HepG2 (cell line): ENCODE measurements at regions not wholly inside any gene's neighbourhood (a gene's known extent, or its start where the extent isn't known, plus 50 kb on each side); places are given as distances from the start of the nearest gene placed in this dataset.

ENCODE experiments used
- ATAC-seq: fragments of 200-7000 bp; cut with Tn5 transposase; 3 replicates; pipeline ENCODE4 v1.9.1; 2020; ENCODE audit warnings: mild to moderate bottlenecking, moderate library complexity
- BruUV-seq: library from RNA; stranded (reverse); fragments of 400-500 nt; replicated peaks from 2 replicates; lab custom pipeline; 2021; lab: Mats Ljungman, UMichigan
- CTCF ChIA-PET: fragments of 300-600 bp; formaldehyde crosslinking; extraction: SDS; loops from one replicate; lab custom pipeline; 2021; ENCODE audit warnings: low total read pairs, inconsistent platforms, low intra/inter-chr PET ratio; lab: Yijun Ruan, JAX
- POLR2A ChIA-PET: fragments of 350-600 bp; sonication (Branson Sonifier 250); formaldehyde crosslinking; loops from one replicate; lab custom pipeline; 2020; ENCODE audit warnings: antibody characterized with exemption, inconsistent platforms; lab: Yijun Ruan, JAX
- DNase-seq: peaks from one replicate; pipeline ENCODE4 v3.0.0-alpha.2; 2015; ENCODE audit warnings: low spot score
- FAIRE-seq: peaks from 3 replicates; lab custom pipeline; 2011; peaks lifted over from hg19 to GRCh38; lab: Jason Lieb, UNC
- H2AFZ ChIP-seq: one replicate; pipeline ENCODE4 v1.6.1; 2011; ENCODE audit warnings: low read length, inconsistent platforms
- H3K27ac ChIP-seq: fragments of 300-600 bp; 3 replicates; pipeline ENCODE4 v1.8.0; 2011; ENCODE audit warnings: mixed run types, mild to moderate bottlenecking, mixed read lengths, low read length, inconsistent platforms; ENCODE audit not compliant: insufficient read depth; ENCODE audit errors: extremely low read length
- H3K27me3 ChIP-seq, 2 experiments: fragments of 200-600 bp in 1 of 2; 2 replicates in 1 of 2; 3 replicates in 1 of 2; pipeline versions ENCODE4 v1.6.0 to v1.8.0; 2011; ENCODE audit warnings: low read length in 2 of 2, mild to moderate bottlenecking in 2 of 2, moderate library complexity in 2 of 2, inconsistent platforms in 1 of 2; ENCODE audit not compliant: insufficient read depth in 2 of 2, control insufficient read depth in 1 of 2
- H3K36me3 ChIP-seq, 2 experiments: fragments of 200-600 bp in 1 of 2; replicated peaks in 1 of 2; 2 replicates in 1 of 2; 3 replicates in 1 of 2; pipeline versions ENCODE4 v1.5.1 to v1.8.0; 2011; ENCODE audit warnings: low read length in 2 of 2, inconsistent platforms in 1 of 2; ENCODE audit not compliant: insufficient read depth in 2 of 2, control insufficient read depth in 1 of 2
- H3K4me1 ChIP-seq: 2 replicates; pipeline ENCODE4 v1.5.1; 2012; ENCODE audit warnings: low read length, inconsistent platforms; ENCODE audit not compliant: insufficient read depth
- H3K4me2 ChIP-seq: 2 replicates; pipeline ENCODE4 v1.6.0; 2011; ENCODE audit warnings: low read depth, low read length, inconsistent platforms
- H3K4me3 ChIP-seq, 3 experiments: fragments of 200-600 bp in 1 of 3; sonication (generic), shearing (Covaris generic) in 1 of 3; replicated peaks in 1 of 3; 2 replicates each; pipeline ENCODE4 v1.5.1; 2011 to 2016; ENCODE audit warnings: low read length in 3 of 3, inconsistent platforms in 2 of 3, low read depth in 2 of 3, mild to moderate bottlenecking in 2 of 3, control low read depth in 1 of 3, mixed read lengths in 1 of 3; ENCODE audit not compliant: insufficient read depth in 1 of 3
- H3K79me2 ChIP-seq: one replicate; pipeline ENCODE4 v1.6.1; 2011; ENCODE audit warnings: low read length, inconsistent platforms; ENCODE audit not compliant: insufficient read depth
- H3K9ac ChIP-seq: 2 replicates; pipeline ENCODE4 v1.6.0; 2011; ENCODE audit warnings: mild to moderate bottlenecking, low read depth, low read length, inconsistent platforms; ENCODE audit not compliant: insufficient read depth
- H3K9me3 ChIP-seq: 2 replicates; pipeline ENCODE4 v1.5.1; 2012; ENCODE audit warnings: mild to moderate bottlenecking, low read length
- H4K20me1 ChIP-seq: 2 replicates; pipeline ENCODE4 v1.6.0; 2011; ENCODE audit warnings: inconsistent platforms, mild to moderate bottlenecking, low read length, moderate library complexity; ENCODE audit not compliant: insufficient read depth
- BHLHE40 ChIP-seq: IDR thresholded peaks from 2 replicates; pipeline ENCODE4 v1.6.1; 2011; ENCODE audit warnings: low read length, improper control_type of control experiment
- CCAR2 ChIP-seq: fragments of 200-400 bp; formaldehyde crosslinking; optimal IDR thresholded peaks from 2 replicates; pipeline ENCODE3; 2018; ENCODE audit warnings: low read depth, mild to moderate bottlenecking, low read length, moderate library complexity
- FOXM1 ChIP-seq: sonication (generic); formaldehyde crosslinking; IDR thresholded peaks from 2 replicates; pipeline ENCODE4 v1.5.0; 2020; ENCODE audit warnings: missing genetic modification reagents
- KAT8 ChIP-seq: IDR thresholded peaks from 2 replicates; pipeline ENCODE4 v1.6.1; 2016; ENCODE audit warnings: missing genetic modification reagents, missing compliant biosample characterization
- MED13 ChIP-seq: sonication (generic); formaldehyde crosslinking; IDR thresholded peaks from 2 replicates; pipeline ENCODE4 v1.5.0; 2020; ENCODE audit warnings: missing genetic modification reagents
- NR1H2 ChIP-seq: sonication (generic); formaldehyde crosslinking; IDR thresholded peaks from 2 replicates; pipeline ENCODE4 v1.8.1; 2022; ENCODE audit warnings: low read depth, missing genetic modification reagents, borderline replicate concordance
- ONECUT2 ChIP-seq: sonication (generic); formaldehyde crosslinking; IDR thresholded peaks from 2 replicates; pipeline ENCODE4 v1.4.0; 2020; ENCODE audit warnings: missing genetic modification reagents
- RBFOX2 ChIP-seq: fragments of 200-400 bp; formaldehyde crosslinking; IDR thresholded peaks from 2 replicates; pipeline ENCODE4 v1.6.1; 2017; ENCODE audit warnings: low read depth, mild to moderate bottlenecking, low read length
- SSRP1 ChIP-seq: IDR thresholded peaks from 2 replicates; pipeline ENCODE4 v1.6.1; 2016; ENCODE audit warnings: control low read depth
- TMF1 ChIP-seq: sonication (generic); formaldehyde crosslinking; IDR thresholded peaks from 2 replicates; pipeline ENCODE4 v1.8.1; 2022; ENCODE audit warnings: low read depth, missing genetic modification reagents
- TOE1 ChIP-seq: sonication (generic); formaldehyde crosslinking; IDR thresholded peaks from 2 replicates; pipeline ENCODE4 v1.4.0; 2020; ENCODE audit warnings: mild to moderate bottlenecking, missing genetic modification reagents
- TOPORS ChIP-seq: sonication (generic); formaldehyde crosslinking; IDR thresholded peaks from 2 replicates; pipeline ENCODE4 v1.8.0; 2023; ENCODE audit warnings: mild to moderate bottlenecking, missing genetic modification reagents
- ZFP90 ChIP-seq: sonication (generic); formaldehyde crosslinking; IDR thresholded peaks from 2 replicates; pipeline ENCODE4 v1.8.0; 2022; ENCODE audit warnings: missing genetic modification reagents, mild to moderate bottlenecking, inconsistent platforms, borderline replicate concordance
- ZNF766 ChIP-seq: sonication (generic); formaldehyde crosslinking; IDR thresholded peaks from 2 replicates; pipeline ENCODE4 v1.5.0; 2020; ENCODE audit warnings: missing genetic modification reagents, borderline replicate concordance
- WGBS: methylation state at CpG from one replicate; pipeline ENCODE4 v1.1.6; 2017; ENCODE audit warnings: low lambda C conversion rate; 5-methylcytosine and 5-hydroxymethylcytosine counted together
- in situ Hi-C: cut with HindIII; loops from 2 replicates; pipeline ENCODE4 v1.10.0; 2017; ENCODE audit warnings: low pct_unique_long_range_greater_than_20kb; ENCODE audit not compliant: extremely low pct_ligation_motif_present
- intact Hi-C: fragments of 100-400 bp; cut with micrococcal nuclease; formaldehyde crosslinking; loops from one replicate; pipeline ENCODE4 v1.10.0; 2022; ENCODE audit not compliant: unreplicated experiment
- TF ChIP-seq, protein P1 (sequence below): sonication (generic); formaldehyde crosslinking; IDR thresholded peaks from 2 replicates; pipeline ENCODE4 v1.4.0; 2020; ENCODE audit warnings: missing genetic modification reagents, borderline replicate concordance
- TF ChIP-seq, protein P2 (sequence below): sonication (generic); formaldehyde crosslinking; IDR thresholded peaks from 2 replicates; pipeline ENCODE4 v1.8.1; 2023; ENCODE audit warnings: mild to moderate bottlenecking, missing genetic modification reagents
- TF ChIP-seq, protein P3 (sequence below): IDR thresholded peaks from 2 replicates; pipeline ENCODE4 v1.6.1; 2016

DNA sequence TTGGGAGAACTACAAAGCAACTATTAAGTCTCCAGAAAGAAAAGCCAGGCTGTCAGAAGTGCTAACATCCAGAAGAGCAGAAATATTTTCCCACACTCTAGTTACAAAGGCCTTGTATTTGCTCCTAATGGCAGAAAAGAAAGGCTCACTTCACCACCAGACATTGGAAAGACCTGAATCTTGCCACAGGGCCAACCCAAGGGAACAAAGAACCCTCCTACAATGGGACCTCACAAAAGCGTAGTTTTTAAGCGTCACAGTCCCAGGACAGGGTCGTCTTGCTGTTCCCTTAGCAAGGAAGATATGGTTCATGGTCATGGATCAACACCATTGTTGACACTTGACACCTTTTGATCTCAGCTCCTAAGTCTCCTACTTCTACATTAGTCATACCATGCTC is 119.1 kb downstream of the RPS29 start:
- ATAC-seq (no peak), FAIRE-seq (no peak), DNase-seq (no peak)
- H2AFZ ChIP-seq = no peak overlapping the region
- H3K79me2 ChIP-seq = no peaks in the 10 kb centered on the region
- no peak overlapping the region for H3K4me3 ChIP-seq
- intact Hi-C loops (no loop called here), in situ Hi-C loops (no loop called here)
- 43% methylated on average over 3 of the region's 3 CpGs for WGBS
- no peak overlapping the region for H3K9ac ChIP-seq
- ChIA-PET POLR2A (no interaction called here), CTCF (no interaction called here)
- H3K36me3 ChIP-seq = no peaks in the 10 kb centered on the region
- H4K20me1 ChIP-seq = no peaks in the 10 kb centered on the region
- BruUV-seq = no TSS peak
- no peak overlapping the region for H3K4me2 ChIP-seq
- no peaks in the 10 kb centered on the region for H3K4me1 ChIP-seq
- H3K9me3 ChIP-seq = no peaks in the 10 kb centered on the region
- TF ChIP-seq NR1H2 (CRISPR knock-in tag) = no peak
- no peak for TF ChIP-seq TOPORS (CRISPR knock-in tag)
- TF ChIP-seq TMF1 (CRISPR knock-in tag) = no peak
- TF ChIP-seq, protein P1, sequence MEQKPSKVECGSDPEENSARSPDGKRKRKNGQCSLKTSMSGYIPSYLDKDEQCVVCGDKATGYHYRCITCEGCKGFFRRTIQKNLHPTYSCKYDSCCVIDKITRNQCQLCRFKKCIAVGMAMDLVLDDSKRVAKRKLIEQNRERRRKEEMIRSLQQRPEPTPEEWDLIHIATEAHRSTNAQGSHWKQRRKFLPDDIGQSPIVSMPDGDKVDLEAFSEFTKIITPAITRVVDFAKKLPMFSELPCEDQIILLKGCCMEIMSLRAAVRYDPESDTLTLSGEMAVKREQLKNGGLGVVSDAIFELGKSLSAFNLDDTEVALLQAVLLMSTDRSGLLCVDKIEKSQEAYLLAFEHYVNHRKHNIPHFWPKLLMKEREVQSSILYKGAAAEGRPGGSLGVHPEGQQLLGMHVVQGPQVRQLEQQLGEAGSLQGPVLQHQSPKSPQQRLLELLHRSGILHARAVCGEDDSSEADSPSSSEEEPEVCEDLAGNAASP (CRISPR knock-in tag) = no peak
- no peak for TF ChIP-seq FOXM1 (CRISPR knock-in tag)
- no peak for TF ChIP-seq BHLHE40
- TF ChIP-seq ZFP90 (CRISPR knock-in tag) = no peak
- TF ChIP-seq CCAR2 = no peak
- TF ChIP-seq RBFOX2 = no peak
- TF ChIP-seq MED13 (CRISPR knock-in tag) = no peak
- TF ChIP-seq TOE1 (CRISPR knock-in tag) = no peak
- no peak for TF ChIP-seq ONECUT2 (CRISPR knock-in tag)
- TF ChIP-seq KAT8 (CRISPR knock-in tag) = no peak
- TF ChIP-seq, protein P2, sequence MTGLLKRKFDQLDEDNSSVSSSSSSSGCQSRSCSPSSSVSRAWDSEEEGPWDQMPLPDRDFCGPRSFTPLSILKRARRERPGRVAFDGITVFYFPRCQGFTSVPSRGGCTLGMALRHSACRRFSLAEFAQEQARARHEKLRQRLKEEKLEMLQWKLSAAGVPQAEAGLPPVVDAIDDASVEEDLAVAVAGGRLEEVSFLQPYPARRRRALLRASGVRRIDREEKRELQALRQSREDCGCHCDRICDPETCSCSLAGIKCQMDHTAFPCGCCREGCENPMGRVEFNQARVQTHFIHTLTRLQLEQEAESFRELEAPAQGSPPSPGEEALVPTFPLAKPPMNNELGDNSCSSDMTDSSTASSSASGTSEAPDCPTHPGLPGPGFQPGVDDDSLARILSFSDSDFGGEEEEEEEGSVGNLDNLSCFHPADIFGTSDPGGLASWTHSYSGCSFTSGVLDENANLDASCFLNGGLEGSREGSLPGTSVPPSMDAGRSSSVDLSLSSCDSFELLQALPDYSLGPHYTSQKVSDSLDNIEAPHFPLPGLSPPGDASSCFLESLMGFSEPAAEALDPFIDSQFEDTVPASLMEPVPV (CRISPR knock-in tag) = no peak
- TF ChIP-seq SSRP1 = no peak
- TF ChIP-seq, protein P3, sequence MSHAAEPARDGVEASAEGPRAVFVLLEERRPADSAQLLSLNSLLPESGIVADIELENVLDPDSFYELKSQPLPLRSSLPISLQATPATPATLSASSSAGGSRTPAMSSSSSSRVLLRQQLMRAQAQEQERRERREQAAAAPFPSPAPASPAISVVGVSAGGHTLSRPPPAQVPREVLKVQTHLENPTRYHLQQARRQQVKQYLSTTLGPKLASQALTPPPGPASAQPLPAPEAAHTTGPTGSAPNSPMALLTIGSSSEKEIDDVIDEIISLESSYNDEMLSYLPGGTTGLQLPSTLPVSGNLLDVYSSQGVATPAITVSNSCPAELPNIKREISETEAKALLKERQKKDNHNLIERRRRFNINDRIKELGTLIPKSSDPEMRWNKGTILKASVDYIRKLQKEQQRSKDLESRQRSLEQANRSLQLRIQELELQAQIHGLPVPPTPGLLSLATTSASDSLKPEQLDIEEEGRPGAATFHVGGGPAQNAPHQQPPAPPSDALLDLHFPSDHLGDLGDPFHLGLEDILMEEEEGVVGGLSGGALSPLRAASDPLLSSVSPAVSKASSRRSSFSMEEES (CRISPR knock-in tag) = no peak
- no peak for TF ChIP-seq ZNF766 (CRISPR knock-in tag)
- no peak overlapping the region for H3K27ac ChIP-seq
- no peaks in the 10 kb centered on the region for H3K27me3 ChIP-seq
